Smooth muscle cell (in vitro differentiated cells): ENCODE measurements at regions not wholly inside any gene's neighbourhood (a gene's known extent, or its start where the extent isn't known, plus 50 kb on each side); places are given as distances from the start of the nearest gene placed in this dataset.

Source experiments
- DNase-seq: peaks from one replicate; lab custom pipeline; 2025; ENCODE audit not compliant: unreplicated experiment; lab: John Stamatoyannopoulos, UW
- H2AFZ ChIP-seq: fragments of 200-600 bp; sonication (generic); 2 replicates; pipeline ENCODE4 v1.6.0; 2016; ENCODE audit warnings: antibody characterized with exemption, low read depth, mild to moderate bottlenecking
- H3F3A ChIP-seq: fragments of 200-600 bp; sonication (generic); 2 replicates; pipeline ENCODE4 v1.6.0; 2017; ENCODE audit warnings: antibody characterized with exemption, low read depth
- H3K27ac ChIP-seq: fragments of 200-600 bp; sonication (generic); 2 replicates; pipeline ENCODE4 v1.5.1; 2016; ENCODE audit warnings: low read depth, mild to moderate bottlenecking
- H3K27me3 ChIP-seq: fragments of 200-600 bp; sonication (generic); 2 replicates; pipeline ENCODE4 v1.6.1; 2016; ENCODE audit warnings: low read depth, mild to moderate bottlenecking
- H3K36me3 ChIP-seq: fragments of 200-600 bp; sonication (generic); 2 replicates; pipeline ENCODE4 v1.5.1; 2016; ENCODE audit warnings: low read depth
- H3K4me1 ChIP-seq: fragments of 200-600 bp; sonication (generic); 2 replicates; pipeline ENCODE4 v1.5.1; 2016; ENCODE audit warnings: low read depth
- H3K4me2 ChIP-seq: fragments of 200-600 bp; sonication (generic); 2 replicates; pipeline ENCODE4 v1.6.0; 2016; ENCODE audit warnings: mild to moderate bottlenecking
- H3K4me3 ChIP-seq: fragments of 200-600 bp; sonication (generic); 2 replicates; pipeline ENCODE4 v1.5.1; 2016; ENCODE audit warnings: mild to moderate bottlenecking
- H3K79me2 ChIP-seq: fragments of 200-600 bp; sonication (generic); 2 replicates; pipeline ENCODE4 v1.6.0; 2016; ENCODE audit warnings: low read depth, mild to moderate bottlenecking
- H3K9ac ChIP-seq: fragments of 200-600 bp; sonication (generic); 2 replicates; pipeline ENCODE4 v1.6.0; 2016; ENCODE audit warnings: low read depth
- H3K9me3 ChIP-seq: fragments of 200-600 bp; sonication (generic); replicated peaks from 2 replicates; pipeline ENCODE4 v1.5.1; 2016; ENCODE audit warnings: low read depth
- H4K20me1 ChIP-seq: fragments of 200-600 bp; sonication (generic); 2 replicates; pipeline ENCODE4 v1.6.0; 2016; ENCODE audit warnings: low read depth
- WGBS: methylation state at CpG from one replicate; pipeline ENCODE4 v1.1.7; 2016; ENCODE audit warnings: low lambda C conversion rate; 5-methylcytosine and 5-hydroxymethylcytosine counted together
- TF ChIP-seq, protein P1 (sequence below): fragments of 200-600 bp; sonication (generic); IDR thresholded peaks from 2 replicates; pipeline ENCODE4 v1.5.1; 2017; ENCODE audit warnings: borderline replicate concordance, mild to moderate bottlenecking, antibody characterized with exemption; ENCODE audit not compliant: insufficient read depth, poor library complexity, severe bottlenecking

DNA sequence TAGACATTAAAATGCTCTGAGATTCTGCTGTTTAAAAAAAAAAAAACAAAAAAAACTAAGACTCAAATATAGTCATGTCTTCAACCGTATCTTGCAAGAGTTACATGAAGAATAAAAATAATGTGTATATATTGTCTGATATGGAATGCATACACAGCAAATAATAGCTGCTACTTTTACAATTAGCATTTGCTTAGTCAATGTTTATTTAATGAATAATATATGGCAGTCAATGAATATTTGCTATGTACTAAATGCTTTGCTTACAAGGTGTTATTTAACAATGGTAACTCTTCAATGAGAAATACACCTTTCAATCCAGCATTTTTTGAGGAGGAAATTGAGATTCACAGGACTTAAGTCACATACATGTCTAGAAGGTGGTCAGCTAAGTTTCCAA, 718.8 kb upstream of the SOX9 start:
- H3K9ac ChIP-seq, result no peak overlapping the region
- no peaks in the 10 kb centered on the region for H3K79me2 ChIP-seq
- DNase-seq, result no peak
- no peak overlapping the region for H3K27ac ChIP-seq
- H3K4me3 ChIP-seq, result no peak overlapping the region
- H3K4me2 ChIP-seq, result no peak overlapping the region
- peaks cover 9% of the 10 kb centered on the region for H3F3A ChIP-seq
- 96% methylated on average over 1 of the region's 1 CpG for WGBS
- TF ChIP-seq, protein P1, sequence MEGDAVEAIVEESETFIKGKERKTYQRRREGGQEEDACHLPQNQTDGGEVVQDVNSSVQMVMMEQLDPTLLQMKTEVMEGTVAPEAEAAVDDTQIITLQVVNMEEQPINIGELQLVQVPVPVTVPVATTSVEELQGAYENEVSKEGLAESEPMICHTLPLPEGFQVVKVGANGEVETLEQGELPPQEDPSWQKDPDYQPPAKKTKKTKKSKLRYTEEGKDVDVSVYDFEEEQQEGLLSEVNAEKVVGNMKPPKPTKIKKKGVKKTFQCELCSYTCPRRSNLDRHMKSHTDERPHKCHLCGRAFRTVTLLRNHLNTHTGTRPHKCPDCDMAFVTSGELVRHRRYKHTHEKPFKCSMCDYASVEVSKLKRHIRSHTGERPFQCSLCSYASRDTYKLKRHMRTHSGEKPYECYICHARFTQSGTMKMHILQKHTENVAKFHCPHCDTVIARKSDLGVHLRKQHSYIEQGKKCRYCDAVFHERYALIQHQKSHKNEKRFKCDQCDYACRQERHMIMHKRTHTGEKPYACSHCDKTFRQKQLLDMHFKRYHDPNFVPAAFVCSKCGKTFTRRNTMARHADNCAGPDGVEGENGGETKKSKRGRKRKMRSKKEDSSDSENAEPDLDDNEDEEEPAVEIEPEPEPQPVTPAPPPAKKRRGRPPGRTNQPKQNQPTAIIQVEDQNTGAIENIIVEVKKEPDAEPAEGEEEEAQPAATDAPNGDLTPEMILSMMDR, result no peak
- H2AFZ ChIP-seq, result no peak overlapping the region
- H3K27me3 ChIP-seq, result no peaks in the 10 kb centered on the region
- no peaks in the 10 kb centered on the region for H3K9me3 ChIP-seq
- no peaks in the 10 kb centered on the region for H3K36me3 ChIP-seq
- H4K20me1 ChIP-seq, result no peaks in the 10 kb centered on the region
- H3K4me1 ChIP-seq, result peaks cover 4% of the 10 kb centered on the region

- Histone ChIP-seq H3K9me3 (no peaks in the 10 kb centered on the region), H3K79me2 (no peaks in the 10 kb centered on the region), H2AFZ (no peak overlapping the region), H3F3A (peaks cover 8% of the 10 kb centered on the region), H3K9ac (peak overlapping the region; percentile 27), H3K4me1 (peaks cover 4% of the 10 kb centered on the region), H3K36me3 (no peaks in the 10 kb centered on the region), H3K4me3 (no peak overlapping the region), H3K27ac (peak overlapping the region; percentile 25), H3K4me2 (no peak overlapping the region), H3K27me3 (no peaks in the 10 kb centered on the region), H4K20me1 (no peaks in the 10 kb centered on the region)
- 64% methylated on average over 3 of the region's 3 CpGs for WGBS
- TF ChIP-seq, protein P1, result no peak
- DNase-seq, result no peak
These were observed 718.1 kb upstream of the SOX9 start for GRCh38 chr17:71402661-71403141.

DNA sequence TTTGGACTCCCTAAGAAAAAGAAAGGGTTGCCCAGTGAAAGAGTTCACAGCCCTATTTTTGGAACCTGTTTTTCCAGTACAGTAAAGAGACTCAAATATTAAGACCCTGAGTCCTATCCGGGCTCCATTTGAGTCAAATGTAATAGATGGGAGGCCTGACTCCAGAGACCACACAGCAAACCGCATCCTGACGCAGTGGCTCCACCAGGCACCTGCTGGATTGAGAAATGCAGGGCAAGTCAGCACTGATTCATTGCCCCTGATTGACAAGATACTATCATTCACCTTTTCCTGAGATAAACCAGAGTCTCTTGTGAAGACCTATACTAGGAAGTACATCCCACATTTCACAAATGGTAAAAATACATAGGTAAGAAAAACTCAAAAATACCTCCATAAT, 715.7 kb upstream of the SOX9 start:
- no peaks in the 10 kb centered on the region for H4K20me1 ChIP-seq
- H3K36me3 ChIP-seq, result no peaks in the 10 kb centered on the region
- DNase-seq, result no peak
- no peaks in the 10 kb centered on the region for H3K9me3 ChIP-seq
- no peaks in the 10 kb centered on the region for H3K4me1 ChIP-seq
- no peak overlapping the region for H3K4me3 ChIP-seq
- H3K27me3 ChIP-seq, result no peaks in the 10 kb centered on the region
- no peaks in the 10 kb centered on the region for H3K79me2 ChIP-seq
- H3K9ac ChIP-seq, result no peak overlapping the region
- H3K4me2 ChIP-seq, result no peak overlapping the region
- no peak overlapping the region for H2AFZ ChIP-seq
- TF ChIP-seq, protein P1, result no peak
- WGBS, result 77% methylated on average over 3 of the region's 3 CpGs
- peak overlapping the region; percentile 51 for H3K27ac ChIP-seq
- H3F3A ChIP-seq, result no peaks in the 10 kb centered on the region

- Histone ChIP-seq H3K36me3 (no peaks in the 10 kb centered on the region), H3K4me2 (no peak overlapping the region), H4K20me1 (no peaks in the 10 kb centered on the region), H3K27me3 (no peaks in the 10 kb centered on the region), H3K4me3 (no peak overlapping the region), H3K27ac (no peak overlapping the region), H3K79me2 (no peaks in the 10 kb centered on the region), H3K9me3 (no peaks in the 10 kb centered on the region), H2AFZ (no peak overlapping the region), H3K4me1 (no peaks in the 10 kb centered on the region), H3F3A (peaks cover 4% of the 10 kb centered on the region), H3K9ac (no peak overlapping the region)
- WGBS, result 61% methylated on average over 9 of the region's 9 CpGs
- DNase-seq, result no peak
- TF ChIP-seq, protein P1, result no peak
These were observed 712.8 kb upstream of the SOX9 start for GRCh38 chr17:71407981-71408380.
